ENCODE measurements at regions not wholly inside any gene's neighbourhood (a gene's known extent, or its start where the extent isn't known, plus 50 kb on each side); places are given as distances from the start of the nearest gene placed in this dataset.
"Not testable (repeated sequence)": the region's sequence is repeated elsewhere in the genome, so short reads cannot be mapped to it uniquely, and the experiment has no call there.

GRCh38 chr5:12131020-12131419, 226.8 kb upstream of the CTNND2 start:
- TF ChIP-seq CTCF, POLR2A (IDR thresholded peaks at IDR 0.05): not testable (repeated sequence)
